ENCODE measurements at regions not wholly inside any gene's neighbourhood (a gene's known extent, or its start where the extent isn't known, plus 50 kb on each side); places are given as distances from the start of the nearest gene placed in this dataset.

- no peak for TF ChIP-seq CTCF (IDR thresholded peaks at IDR 0.05)
- TF ChIP-seq POLR2AphosphoS5 (IDR thresholded peaks at IDR 0.05; ENCODE audit: low read depth, low read length), result no peak
Measured at GRCh38 chr5:135667673-135668072, 88.9 kb upstream of the CXCL14 start.

Measured in Panc1 (cell line).